ENCODE measurements at regions not wholly inside any gene's neighbourhood (a gene's known extent, or its start where the extent isn't known, plus 50 kb on each side); places are given as distances from the start of the nearest gene placed in this dataset.

- TF ChIP-seq CTCF (IDR thresholded peaks at IDR 0.05; ENCODE audit: insufficient read depth, low read length): no peak
- no peak for DNase-seq (ENCODE audit: low read depth)
- H3K4me3 ChIP-seq (ENCODE audit: low read depth, low read length): no peak overlapping the region
These were observed 88.7 kb upstream of the TMEFF2 start for GRCh38 chr2:192283450-192283849.

GRCh38 chr2:192278701-192279100 is 84.0 kb upstream of the TMEFF2 start:
- no peak for TF ChIP-seq CTCF (IDR thresholded peaks at IDR 0.05; ENCODE audit: insufficient read depth, low read length)
- no peak overlapping the region for H3K4me3 ChIP-seq (ENCODE audit: low read depth, low read length)
- DNase-seq (ENCODE audit: low read depth): no peak

GRCh38 chr2:192277494-192278109 is 82.9 kb upstream of the TMEFF2 start:
- DNase-seq (ENCODE audit: low read depth): no peak
- no peak for TF ChIP-seq CTCF (IDR thresholded peaks at IDR 0.05; ENCODE audit: insufficient read depth, low read length)

GRCh38 chr2:192275632-192276031 is 80.9 kb upstream of the TMEFF2 start:
- no peak overlapping the region for H3K4me3 ChIP-seq (ENCODE audit: low read depth, low read length)
- DNase-seq (ENCODE audit: low read depth): no peak
- no peak for TF ChIP-seq CTCF (IDR thresholded peaks at IDR 0.05; ENCODE audit: insufficient read depth, low read length)

More at GRCh38 chr2:192277494-192278109, 82.9 kb upstream of the TMEFF2 start:
- no peak overlapping the region for H3K4me3 ChIP-seq (ENCODE audit: low read depth, low read length)

- peak; percentile 90 for DNase-seq (ENCODE audit: low read depth)
- TF ChIP-seq CTCF (IDR thresholded peaks at IDR 0.05; ENCODE audit: insufficient read depth, low read length): no peak
- no peak overlapping the region for H3K4me3 ChIP-seq (ENCODE audit: low read depth, low read length)
These were observed 72.8 kb upstream of the TMEFF2 start for GRCh38 chr2:192267484-192267883.

GRCh38 chr2:192265751-192266150 is 71.0 kb upstream of the TMEFF2 start:
- peak; percentile 67 for DNase-seq (ENCODE audit: low read depth)
- no peak overlapping the region for H3K4me3 ChIP-seq (ENCODE audit: low read depth, low read length)
- TF ChIP-seq CTCF (IDR thresholded peaks at IDR 0.05; ENCODE audit: insufficient read depth, low read length): no peak

GRCh38 chr2:192254444-192254843 is 59.7 kb upstream of the TMEFF2 start:
- no peak overlapping the region for H3K4me3 ChIP-seq (ENCODE audit: low read depth, low read length)
- no peak for DNase-seq (ENCODE audit: low read depth)
- TF ChIP-seq CTCF (IDR thresholded peaks at IDR 0.05; ENCODE audit: insufficient read depth, low read length): no peak

Measured in fibroblast of the aortic adventitia (primary cell).